ENCODE measurements at regions not wholly inside any gene's neighbourhood (a gene's known extent, or its start where the extent isn't known, plus 50 kb on each side); places are given as distances from the start of the nearest gene placed in this dataset.

- Histone ChIP-seq H2BK20ac (ENCODE audit: low read length) (no peak overlapping the region; the same call in 1 of the 2 replicates), H2BK15ac (ENCODE audit: low read length) (no peak overlapping the region), H4K8ac (ENCODE audit: extremely low read depth, insufficient read depth, low read length) (no peak overlapping the region), H3K79me1 (ENCODE audit: low read depth, low read length) (no peaks in the 10 kb centered on the region), H2BK12ac (ENCODE audit: low read depth, low read length) (no peak overlapping the region; the same call in 1 of the 2 replicates), H3K23ac (ENCODE audit: insufficient read length) (no peak overlapping the region), H3K4me3 (ENCODE audit: extremely low read depth in 1 of 4, insufficient read depth in 2 of 4, low read depth in 3 of 4, low read length in 4 of 4) (peak overlapping the region in 1 of 4 experiments; percentile 6; a peak in 2 of 8 replicates), H3K36me3 (ENCODE audit: control insufficient read depth in 2 of 4, insufficient read depth in 4 of 4, low read length in 3 of 4) (no peaks in the 10 kb centered on the region), H4K20me1 (replicated peaks in 1 of 2; ENCODE audit: control insufficient read depth in 1 of 2, insufficient read depth in 2 of 2, low read length in 2 of 2) (no peaks in the 10 kb centered on the region), H3K9ac (replicated peaks in 1 of 4; ENCODE audit: extremely low read depth in 1 of 4, low read depth in 3 of 4, low read length in 3 of 4) (no peak overlapping the region), H2AFZ (ENCODE audit: low read length) (no peak overlapping the region), H3K4me1 (replicated peaks in 1 of 4; ENCODE audit: control insufficient read depth in 3 of 4, insufficient read depth in 4 of 4, low read length in 3 of 4) (peaks cover 5 to 24% (median 19%) of the 10 kb centered on the region in 4 experiments), H3K27ac (ENCODE audit: low read depth, low read length) (no peak overlapping the region), H2BK5ac (ENCODE audit: low read depth, low read length) (no peak overlapping the region), H3K4me2 (ENCODE audit: insufficient read depth in 1 of 2, low read depth in 2 of 2, low read length in 2 of 2) (peak overlapping the region; percentile 27 to 43; a peak in 3 of 4 replicates), H3K79me2 (ENCODE audit: control insufficient read depth in 1 of 2, insufficient read depth in 2 of 2, low read length in 2 of 2) (no peaks in the 10 kb centered on the region), H4K91ac (replicated peaks; ENCODE audit: insufficient read length, low read length) (no peak overlapping the region), H4K5ac (ENCODE audit: insufficient read length, low read depth, low read length) (no peak overlapping the region), H3K4ac (replicated peaks; ENCODE audit: insufficient read length, low read depth, low read length) (no peak overlapping the region), H3K9me3 (ENCODE audit: insufficient read depth in 2 of 2, low read depth in 1 of 2, low read length in 1 of 2) (no peaks in the 10 kb centered on the region), H3K27me3 (replicated peaks in 1 of 4; ENCODE audit: control insufficient read depth in 3 of 4, extremely low read depth in 1 of 4, insufficient read depth in 3 of 4, low read length in 3 of 4) (peaks cover 0 to 12% (median 10%) of the 10 kb centered on the region in 4 experiments; a peak in 4 of 7 replicates), H3K18ac (ENCODE audit: extremely low read depth, low read length) (0 out of 2 replicates have a peak overlapping the region, but pooled peaks have one; percentile 9), H3K23me2 (ENCODE audit: low read depth, low read length) (no peaks in the 10 kb centered on the region), H3K14ac (ENCODE audit: insufficient read length) (no peak overlapping the region), H2BK120ac (replicated peaks; ENCODE audit: low read depth, low read length) (no peak overlapping the region), H2AK5ac (ENCODE audit: low read depth, low read length) (no peak overlapping the region), H3K56ac (replicated peaks; ENCODE audit: insufficient read length, low read depth, low read length) (no peak overlapping the region)
- no peak for TF ChIP-seq PHF8 (conservative IDR thresholded peaks at IDR 0.05; ENCODE audit: low read depth, low read length)
- peak; percentile 16; the same call in 1 of the 2 replicates for TF ChIP-seq E2F6 (IDR thresholded peaks at IDR 0.05)
- 22% methylated on average over 17 of the region's 17 CpGs; no CpG with 5 or more reads in 1 of the 2 experiments for WGBS, 2 experiments (ENCODE audit: extremely low coverage in 1 of 2, insufficient coverage in 1 of 2, insufficient read length in 1 of 2, insufficient replicate concordance in 2 of 2, low coverage in 1 of 2, low lambda C conversion rate in 2 of 2, missing lambda C conversion rate in 1 of 2)
- ChIA-PET POLR2A (ENCODE audit: partially characterized antibody) (interaction anchor here (1.1 kb wide), 1 partner anchor 11 kb away, joined by 3 read pairs; no protein-coding TSS in a partner anchor), CTCF (ENCODE audit: partially characterized antibody) (interaction anchor here (0.9 to 2.7 kb wide), 11 partner anchors 9 to 452 kb away, joined by 3 to 13 read pairs (median 4); no protein-coding TSS in a partner anchor)
- FAIRE-seq = no peak
- no peak for DNase-seq (ENCODE audit: low read depth in 1 of 2, low spot score in 2 of 2)
Observed at GRCh38 chr14:56730538-56731145, 79.6 kb downstream of the OTX2 start.

Data from H1 (cell line).